A673 (cell line): ENCODE measurements at regions not wholly inside any gene's neighbourhood (a gene's known extent, or its start where the extent isn't known, plus 50 kb on each side); places are given as distances from the start of the nearest gene placed in this dataset.

Experiments
- BruUV-seq: library from RNA; stranded (reverse); fragments of 400-500 nt; replicated peaks from 2 replicates; lab custom pipeline; 2021; lab: Mats Ljungman, UMichigan
- CTCF ChIA-PET: fragments of 300-600 bp; sonication (Branson Sonifier 250); formaldehyde crosslinking; loops from one replicate; lab custom pipeline; 2022; ENCODE audit warnings: antibody characterized with exemption; lab: Charles Lee
- POLR2A ChIA-PET: fragments of 300-600 bp; sonication (Branson Sonifier 250); formaldehyde crosslinking; loops from one replicate; lab custom pipeline; 2022; ENCODE audit warnings: antibody characterized with exemption; ENCODE audit not compliant: low non-redundant PET; lab: Charles Lee
- DNase-seq: peaks from one replicate; pipeline ENCODE4 v3.0.0-alpha.2; 2015; ENCODE audit warnings: low spot score
- H3K27ac ChIP-seq: fragments of 200-600 bp; sonication (generic); 2 replicates; pipeline ENCODE4 v1.5.1; 2016; ENCODE audit warnings: mixed run types, low read depth, mild to moderate bottlenecking, mixed read lengths, antibody characterized with exemption, low read length; ENCODE audit not compliant: poor library complexity, severe bottlenecking
- H3K27me3 ChIP-seq: fragments of 200-600 bp; sonication (generic); replicated peaks from 2 replicates; pipeline ENCODE4 v1.6.1; 2017; ENCODE audit warnings: mixed run types, low read depth, mild to moderate bottlenecking, mixed read lengths, antibody characterized with exemption, low read length; ENCODE audit not compliant: insufficient read depth, poor library complexity
- H3K36me3 ChIP-seq: fragments of 200-600 bp; sonication (generic); 2 replicates; pipeline ENCODE4 v1.6.1; 2016; ENCODE audit warnings: mixed run types, mild to moderate bottlenecking, mixed read lengths, antibody characterized with exemption, low read length; ENCODE audit not compliant: insufficient read depth, poor library complexity, severe bottlenecking
- H3K4me1 ChIP-seq: fragments of 200-600 bp; sonication (generic); 2 replicates; pipeline ENCODE4 v1.6.1; 2017; ENCODE audit warnings: mixed run types, mild to moderate bottlenecking, mixed read lengths, antibody characterized with exemption, low read length; ENCODE audit not compliant: insufficient read depth, poor library complexity, severe bottlenecking
- H3K4me3 ChIP-seq: fragments of 200-600 bp; sonication (generic); 2 replicates; pipeline ENCODE4 v1.5.1; 2016; ENCODE audit warnings: low read depth, mixed run types, mild to moderate bottlenecking, mixed read lengths, low read length; ENCODE audit not compliant: poor library complexity, severe bottlenecking
- H3K9me3 ChIP-seq: fragments of 200-600 bp; sonication (generic); 2 replicates; pipeline ENCODE4 v1.6.1; 2016; ENCODE audit warnings: mixed run types, low read depth, mild to moderate bottlenecking, mixed read lengths, antibody characterized with exemption, low read length; ENCODE audit not compliant: poor library complexity, severe bottlenecking
- CTCF ChIP-seq: fragments of 300-800, 200-600 bp; sonication (generic); conservative IDR thresholded peaks from 2 replicates; pipeline ENCODE4 v1.5.1; 2017; ENCODE audit warnings: low read depth, mild to moderate bottlenecking, antibody characterized with exemption, low read length, moderate library complexity, mixed read lengths
- EZH2 ChIP-seq: fragments of 200-600 bp; sonication (generic); IDR thresholded peaks from 2 replicates; pipeline ENCODE4 v1.6.1; 2017; ENCODE audit warnings: borderline replicate concordance, low read depth, mild to moderate bottlenecking, mixed read lengths, antibody characterized with exemption, low read length; ENCODE audit not compliant: poor library complexity, severe bottlenecking
- intact Hi-C: fragments of 100-400 bp; cut with micrococcal nuclease; formaldehyde crosslinking; loops from one replicate; pipeline ENCODE4 v1.10.0; 2022; ENCODE audit not compliant: unreplicated experiment

- CTCF ChIA-PET, result no interaction called here
Measured at GRCh38 chr13:103157434-103158145, 91.4 kb upstream of the SLC10A2 start.

DNA sequence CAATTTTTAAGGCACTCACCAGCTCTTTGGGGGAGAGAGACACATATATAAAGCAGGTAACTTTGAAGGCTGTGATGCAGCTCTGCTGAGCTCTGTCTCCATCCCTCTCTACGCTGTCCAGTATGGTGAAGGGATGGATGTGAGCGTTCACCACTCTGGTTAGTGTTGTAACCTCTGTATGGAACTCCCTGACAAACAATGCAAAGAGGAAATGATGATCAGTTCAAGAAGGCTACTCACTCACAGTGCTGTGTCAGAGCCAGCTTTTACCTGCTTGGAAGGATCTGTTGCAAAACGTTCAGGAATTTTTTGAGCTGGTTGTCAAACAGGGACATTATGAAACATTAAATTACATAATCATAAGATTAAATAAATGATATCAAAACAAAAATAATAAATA is 90.8 kb upstream of the SLC10A2 start:
- Histone ChIP-seq H3K9me3 (no peaks in the 10 kb centered on the region), H3K36me3 (no peaks in the 10 kb centered on the region), H3K4me1 (no peaks in the 10 kb centered on the region), H3K27ac (no peak overlapping the region), H3K4me3 (no peak overlapping the region), H3K27me3 (peaks cover 91% of the 10 kb centered on the region)
- CTCF ChIA-PET, result no interaction called here
- intact Hi-C loops, result no loop called here
- DNase-seq, result no peak
- BruUV-seq, result no TSS peak
- no peak for TF ChIP-seq EZH2
- TF ChIP-seq CTCF, result no peak
- POLR2A ChIA-PET, result no interaction called here

More at GRCh38 chr13:103157434-103158145, 91.4 kb upstream of the SLC10A2 start:
- Histone ChIP-seq H3K4me1 (no peaks in the 10 kb centered on the region), H3K27me3 (peaks cover 89% of the 10 kb centered on the region), H3K4me3 (no peak overlapping the region), H3K9me3 (no peaks in the 10 kb centered on the region), H3K27ac (no peak overlapping the region), H3K36me3 (no peaks in the 10 kb centered on the region)
- intact Hi-C loops, result no loop called here
- no peak for TF ChIP-seq CTCF
- TF ChIP-seq EZH2, result no peak
- BruUV-seq, result no TSS peak
- POLR2A ChIA-PET, result no interaction called here
- no peak for DNase-seq

- intact Hi-C loops, result no loop called here
- Histone ChIP-seq H3K4me1 (no peaks in the 10 kb centered on the region), H3K9me3 (no peaks in the 10 kb centered on the region), H3K27ac (no peak overlapping the region), H3K27me3 (peaks cover 91% of the 10 kb centered on the region), H3K4me3 (no peak overlapping the region), H3K36me3 (no peaks in the 10 kb centered on the region)
- BruUV-seq, result no TSS peak
- no peak for TF ChIP-seq EZH2
- TF ChIP-seq CTCF, result no peak
- POLR2A ChIA-PET, result no interaction called here
- CTCF ChIA-PET, result no interaction called here
- DNase-seq, result no peak
Measured at GRCh38 chr13:103156346-103156998, 90.3 kb upstream of the SLC10A2 start.
